ENCODE measurements at regions not wholly inside any gene's neighbourhood (a gene's known extent, or its start where the extent isn't known, plus 50 kb on each side); places are given as distances from the start of the nearest gene placed in this dataset.

GRCh38 chr11:90908074-90908473 lies 685.2 kb upstream of the CHORDC1 start:
- Histone ChIP-seq H3K36me3 (ENCODE audit: insufficient read depth) (no peaks in the 10 kb centered on the region), H3K4me2 (no peak overlapping the region), H3K4me3 (IDR thresholded peaks at IDR 0.05; ENCODE audit: insufficient read depth, low read depth, low read length) (no peak overlapping the region), H3K27me3 (ENCODE audit: insufficient read depth, low read depth) (no peaks in the 10 kb centered on the region), H3K9ac (no peak overlapping the region), H2AFZ (ENCODE audit: low read depth) (no peak overlapping the region), H3K27ac (no peak overlapping the region), H3K79me2 (ENCODE audit: insufficient read depth, low read depth) (no peaks in the 10 kb centered on the region), H4K20me1 (ENCODE audit: insufficient read depth) (no peaks in the 10 kb centered on the region), H3K4me1 (ENCODE audit: low read depth, poor library complexity, severe bottlenecking) (no peaks in the 10 kb centered on the region)
- TF ChIP-seq, protein P1, sequence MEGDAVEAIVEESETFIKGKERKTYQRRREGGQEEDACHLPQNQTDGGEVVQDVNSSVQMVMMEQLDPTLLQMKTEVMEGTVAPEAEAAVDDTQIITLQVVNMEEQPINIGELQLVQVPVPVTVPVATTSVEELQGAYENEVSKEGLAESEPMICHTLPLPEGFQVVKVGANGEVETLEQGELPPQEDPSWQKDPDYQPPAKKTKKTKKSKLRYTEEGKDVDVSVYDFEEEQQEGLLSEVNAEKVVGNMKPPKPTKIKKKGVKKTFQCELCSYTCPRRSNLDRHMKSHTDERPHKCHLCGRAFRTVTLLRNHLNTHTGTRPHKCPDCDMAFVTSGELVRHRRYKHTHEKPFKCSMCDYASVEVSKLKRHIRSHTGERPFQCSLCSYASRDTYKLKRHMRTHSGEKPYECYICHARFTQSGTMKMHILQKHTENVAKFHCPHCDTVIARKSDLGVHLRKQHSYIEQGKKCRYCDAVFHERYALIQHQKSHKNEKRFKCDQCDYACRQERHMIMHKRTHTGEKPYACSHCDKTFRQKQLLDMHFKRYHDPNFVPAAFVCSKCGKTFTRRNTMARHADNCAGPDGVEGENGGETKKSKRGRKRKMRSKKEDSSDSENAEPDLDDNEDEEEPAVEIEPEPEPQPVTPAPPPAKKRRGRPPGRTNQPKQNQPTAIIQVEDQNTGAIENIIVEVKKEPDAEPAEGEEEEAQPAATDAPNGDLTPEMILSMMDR (conservative IDR thresholded peaks at IDR 0.05; ENCODE audit: low read depth, low read length), result no peak

DNA sequence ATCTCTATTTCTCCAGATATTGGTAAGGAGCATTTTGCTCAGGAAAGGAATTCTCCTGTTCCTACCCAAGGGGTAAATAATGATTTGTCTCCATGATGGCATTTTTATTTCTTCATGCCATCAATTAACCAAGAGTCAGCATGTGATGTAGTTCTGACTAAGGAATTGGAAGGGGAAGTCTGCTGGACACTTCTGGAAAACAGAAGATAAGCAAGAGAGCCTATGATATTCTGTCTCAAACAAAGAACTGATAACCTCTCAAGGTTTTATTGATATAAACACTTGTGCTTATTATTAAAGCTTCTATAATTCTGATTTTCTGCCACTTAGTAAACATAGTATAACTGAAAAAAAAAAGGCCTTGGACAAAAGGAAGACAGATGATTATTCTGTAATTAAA lies 673.0 kb upstream of the CHORDC1 start:
- Histone ChIP-seq H3K27me3 (ENCODE audit: insufficient read depth, low read depth) (no peaks in the 10 kb centered on the region), H2AFZ (ENCODE audit: low read depth) (no peak overlapping the region), H3K79me2 (ENCODE audit: insufficient read depth, low read depth) (no peaks in the 10 kb centered on the region), H3K36me3 (ENCODE audit: insufficient read depth) (no peaks in the 10 kb centered on the region), H3K4me3 (IDR thresholded peaks at IDR 0.05; ENCODE audit: insufficient read depth, low read depth, low read length) (no peak overlapping the region), H3K27ac (no peak overlapping the region), H3K4me2 (no peak overlapping the region), H4K20me1 (ENCODE audit: insufficient read depth) (no peaks in the 10 kb centered on the region), H3K9ac (no peak overlapping the region), H3K4me1 (ENCODE audit: low read depth, poor library complexity, severe bottlenecking) (no peaks in the 10 kb centered on the region)
- TF ChIP-seq, protein P1 (conservative IDR thresholded peaks at IDR 0.05; ENCODE audit: low read depth, low read length), result no peak

GRCh38 chr11:90890347-90890746 lies 667.5 kb upstream of the CHORDC1 start:
- Histone ChIP-seq H3K27me3 (ENCODE audit: insufficient read depth, low read depth) (no peaks in the 10 kb centered on the region), H3K79me2 (ENCODE audit: insufficient read depth, low read depth) (no peaks in the 10 kb centered on the region), H3K9ac (no peak overlapping the region), H3K4me2 (no peak overlapping the region), H3K27ac (no peak overlapping the region), H4K20me1 (ENCODE audit: insufficient read depth) (no peaks in the 10 kb centered on the region), H3K4me1 (ENCODE audit: low read depth, poor library complexity, severe bottlenecking) (no peaks in the 10 kb centered on the region), H3K4me3 (IDR thresholded peaks at IDR 0.05; ENCODE audit: insufficient read depth, low read depth, low read length) (no peak overlapping the region), H2AFZ (ENCODE audit: low read depth) (no peak overlapping the region), H3K36me3 (ENCODE audit: insufficient read depth) (no peaks in the 10 kb centered on the region)
- TF ChIP-seq, protein P1 (conservative IDR thresholded peaks at IDR 0.05; ENCODE audit: low read depth, low read length), result no peak

DNA sequence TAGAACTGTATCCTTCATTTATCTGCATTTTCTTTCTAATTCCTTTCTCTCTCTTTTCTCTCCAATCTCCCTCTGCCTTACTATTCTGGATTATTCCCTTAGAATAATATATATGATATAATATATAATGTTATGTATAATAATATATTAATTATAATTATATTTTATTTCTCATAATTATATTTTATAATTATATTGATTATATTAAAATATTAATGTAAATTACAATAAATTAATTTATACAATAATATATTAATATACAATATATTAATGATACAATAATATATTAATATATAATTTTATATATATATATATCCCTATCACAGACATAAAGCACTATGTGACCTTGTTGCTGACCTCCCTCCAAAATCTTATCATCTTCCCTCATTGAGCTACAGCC lies 661.3 kb upstream of the CHORDC1 start:
- no peaks in the 10 kb centered on the region for H3K36me3 ChIP-seq (ENCODE audit: insufficient read depth)
- no peak overlapping the region for H3K4me2 ChIP-seq
- no peak overlapping the region for H2AFZ ChIP-seq (ENCODE audit: low read depth)
- H4K20me1 ChIP-seq (ENCODE audit: insufficient read depth), result no peaks in the 10 kb centered on the region
- H3K4me3 ChIP-seq (IDR thresholded peaks at IDR 0.05; ENCODE audit: insufficient read depth, low read depth, low read length), result no peak overlapping the region
- TF ChIP-seq, protein P1 (conservative IDR thresholded peaks at IDR 0.05; ENCODE audit: low read depth, low read length), result no peak
- no peaks in the 10 kb centered on the region for H3K79me2 ChIP-seq (ENCODE audit: insufficient read depth, low read depth)
- no peaks in the 10 kb centered on the region for H3K4me1 ChIP-seq (ENCODE audit: low read depth, poor library complexity, severe bottlenecking)
- H3K27me3 ChIP-seq (ENCODE audit: insufficient read depth, low read depth), result no peaks in the 10 kb centered on the region
- no peak overlapping the region for H3K27ac ChIP-seq
- H3K9ac ChIP-seq, result no peak overlapping the region
